DOHH2 (cell line): ENCODE measurements at regions not wholly inside any gene's neighbourhood (a gene's known extent, or its start where the extent isn't known, plus 50 kb on each side); places are given as distances from the start of the nearest gene placed in this dataset.

Experiments used
- CTCF ChIP-seq: fragments of 200-600 bp; sonication (generic); IDR thresholded peaks from one replicate; pipeline ENCODE4 v1.5.1; 2014; ENCODE audit warnings: antibody characterized with exemption, mild to moderate bottlenecking, low read depth, low read length; ENCODE audit not compliant: poor library complexity, severe bottlenecking
- EZH2phosphoT487 ChIP-seq: fragments of 200-600 bp; sonication (generic); IDR thresholded peaks from 2 replicates; pipeline ENCODE4 v1.6.1; 2017; ENCODE audit warnings: borderline replicate concordance, mild to moderate bottlenecking, antibody characterized with exemption, low read length, moderate library complexity, mixed read lengths

GRCh38 chr20:60928341-60928740, 323.7 kb upstream of the CDH4 start:
- TF ChIP-seq CTCF (no peak), EZH2phosphoT487 (no peak)
